ENCODE measurements at regions not wholly inside any gene's neighbourhood (a gene's known extent, or its start where the extent isn't known, plus 50 kb on each side); places are given as distances from the start of the nearest gene placed in this dataset.
A peak's percentile ranks its signal among the peaks of the same experiment; 100 is the strongest.
"Not testable (repeated sequence)": the region's sequence is repeated elsewhere in the genome, so short reads cannot be mapped to it uniquely, and the experiment has no call there.

DNA sequence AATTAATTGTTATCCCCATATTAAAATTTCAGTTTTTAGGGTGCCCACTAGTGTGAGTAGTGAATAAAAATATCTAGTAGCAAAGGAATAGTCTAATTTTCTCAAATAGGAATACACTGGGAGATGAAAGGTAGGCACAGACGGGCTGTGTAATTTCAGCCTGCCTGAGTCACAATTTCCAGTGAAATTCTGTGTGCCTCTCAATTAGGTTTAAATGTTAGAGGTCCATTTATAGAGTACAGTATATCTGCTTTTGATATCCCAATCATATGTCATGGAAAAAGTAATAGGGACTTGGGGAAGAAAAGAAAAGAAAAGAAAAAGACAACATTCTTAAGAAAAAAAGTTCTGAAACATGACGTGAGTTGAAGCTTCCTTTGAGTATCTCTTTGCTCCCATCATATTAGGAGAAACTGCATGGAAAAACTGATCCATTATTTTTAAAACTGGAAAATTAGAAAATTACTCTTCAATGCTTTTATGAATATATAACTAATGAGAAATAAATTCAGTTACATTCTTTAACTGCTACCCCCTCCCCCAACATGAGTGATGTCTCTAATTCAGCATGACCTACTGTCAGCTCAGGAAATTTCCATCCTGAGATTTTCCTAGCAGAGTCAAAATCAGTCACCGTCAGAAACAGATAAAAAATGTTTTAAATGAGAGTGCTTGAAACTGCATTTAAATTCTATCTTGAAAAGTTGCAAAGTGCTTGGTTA, 473.8 kb upstream of the HSF2 start:
- no peak for DNase-seq (ENCODE audit: low read depth)

DNA sequence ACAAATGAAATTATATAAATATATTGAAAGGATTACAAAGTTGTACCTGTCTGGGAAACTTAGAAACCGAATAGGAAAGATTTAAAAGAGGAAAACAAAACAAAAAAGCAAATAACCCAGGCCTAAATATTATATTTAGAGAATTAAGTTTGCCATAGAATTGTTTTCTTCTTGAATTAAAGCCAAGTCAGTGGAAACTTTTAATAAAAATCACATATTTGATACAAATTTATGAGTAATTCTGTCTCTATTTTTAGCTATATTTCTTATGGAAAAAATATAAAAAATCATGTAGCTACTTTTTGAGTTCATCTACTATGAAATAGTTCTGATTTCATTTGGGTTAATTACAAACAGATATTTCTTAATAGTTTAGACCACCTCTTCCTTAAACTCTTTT, 470.2 kb upstream of the HSF2 start:
- no peak for DNase-seq (ENCODE audit: low read depth)

DNA sequence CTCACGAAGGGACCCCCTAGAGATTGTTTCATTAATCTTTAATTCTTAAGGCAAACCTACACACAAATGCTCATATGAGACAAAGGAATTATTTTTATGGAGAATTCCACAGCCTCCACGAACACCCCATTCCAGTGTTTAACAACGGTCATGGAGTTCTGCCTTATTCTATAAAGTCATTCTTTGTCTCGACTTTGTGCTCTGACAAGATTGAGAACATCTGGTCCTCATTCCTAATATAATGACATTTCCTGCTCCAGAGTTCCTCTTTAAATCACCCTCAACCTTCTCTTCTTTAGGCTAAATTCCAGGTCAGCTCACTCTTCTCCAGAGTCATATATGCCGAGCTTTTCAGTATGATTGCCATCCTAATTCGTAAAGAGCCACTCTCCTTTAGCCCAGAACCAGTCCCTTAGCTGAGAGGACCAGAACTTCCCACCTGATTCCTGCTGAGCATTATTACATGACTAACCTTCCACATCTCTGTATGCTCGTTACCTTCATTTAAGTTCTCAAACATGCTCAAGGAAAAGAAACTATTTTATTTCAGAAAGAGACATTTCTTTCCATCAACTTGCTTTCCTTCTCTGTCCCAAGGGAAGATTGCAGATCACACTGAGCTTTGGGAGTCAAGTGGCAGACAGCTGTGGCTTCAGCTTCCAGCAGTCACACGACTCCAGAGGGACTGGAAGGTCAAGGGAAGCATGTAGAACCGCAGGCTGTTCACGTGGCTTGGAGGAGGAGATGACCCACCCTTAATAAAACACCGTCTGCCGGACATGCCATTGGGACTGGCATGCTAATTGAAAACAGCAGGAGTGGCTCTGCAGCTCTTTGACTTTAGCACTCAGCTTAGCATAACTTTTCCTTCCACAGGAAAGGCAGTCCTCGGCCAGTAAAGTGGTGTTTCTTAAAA, 467.1 kb upstream of the HSF2 start:
- peak; percentile 86 for DNase-seq (ENCODE audit: low read depth)

DNA sequence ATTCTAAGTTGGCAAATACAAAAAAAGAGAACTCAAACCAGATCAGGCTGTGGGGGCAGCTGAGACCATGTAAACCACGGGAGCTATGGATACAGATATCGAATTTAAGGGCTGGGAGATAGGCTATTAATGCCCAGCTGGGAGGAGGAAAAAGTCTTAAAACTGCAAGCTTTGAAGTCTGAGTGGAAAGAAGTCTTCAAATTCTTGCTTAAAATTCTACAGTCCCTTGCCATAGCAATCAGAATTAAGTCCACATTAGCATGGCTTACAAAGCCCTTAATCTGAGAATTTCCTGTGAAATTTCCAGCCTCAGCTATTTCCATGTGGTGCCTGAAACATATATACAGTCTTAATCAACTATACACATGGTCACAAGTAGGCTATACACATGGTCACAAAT, 465.0 kb upstream of the HSF2 start:
- DNase-seq (ENCODE audit: low read depth), result no peak

DNA sequence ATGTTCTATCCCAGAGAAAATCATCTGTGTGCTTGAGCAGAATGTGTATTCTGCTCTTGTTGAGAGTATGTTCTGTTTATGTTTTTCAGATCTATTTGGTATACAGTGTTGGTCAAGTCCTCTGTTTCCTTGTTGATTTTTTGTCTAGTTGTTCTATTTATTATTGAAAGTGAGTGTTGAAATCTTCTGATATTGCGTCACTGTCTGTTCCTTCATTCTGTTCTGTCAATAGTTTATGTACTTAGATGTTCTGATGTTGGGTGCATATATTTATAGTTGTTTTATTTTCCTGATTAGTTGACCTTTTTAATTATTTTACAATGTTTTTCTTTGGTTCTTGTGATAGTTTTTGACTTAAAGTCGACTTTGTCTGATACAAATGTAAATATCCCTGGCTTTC, 458.7 kb upstream of the HSF2 start:
- DNase-seq (ENCODE audit: low read depth), result peak; percentile 40

DNA sequence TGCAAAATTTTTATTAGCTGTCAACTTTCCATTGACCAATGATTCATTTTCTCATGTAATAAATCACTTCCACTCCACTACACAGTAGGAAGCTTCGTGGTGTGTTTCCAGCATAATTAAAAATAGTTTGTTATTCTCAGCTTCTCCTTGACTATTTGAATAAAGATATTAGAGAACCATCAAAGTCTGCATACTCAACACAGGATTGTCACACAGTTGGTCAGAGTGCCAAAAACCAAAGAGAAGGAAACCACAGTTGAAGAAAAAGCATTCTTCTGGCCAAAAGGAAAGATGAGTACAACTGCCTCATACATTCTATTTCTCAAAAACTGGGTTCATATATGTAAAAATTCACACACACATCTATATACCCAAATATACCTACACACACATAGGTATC, 455.1 kb upstream of the HSF2 start:
- DNase-seq (ENCODE audit: low read depth), result peak; percentile 21

DNA sequence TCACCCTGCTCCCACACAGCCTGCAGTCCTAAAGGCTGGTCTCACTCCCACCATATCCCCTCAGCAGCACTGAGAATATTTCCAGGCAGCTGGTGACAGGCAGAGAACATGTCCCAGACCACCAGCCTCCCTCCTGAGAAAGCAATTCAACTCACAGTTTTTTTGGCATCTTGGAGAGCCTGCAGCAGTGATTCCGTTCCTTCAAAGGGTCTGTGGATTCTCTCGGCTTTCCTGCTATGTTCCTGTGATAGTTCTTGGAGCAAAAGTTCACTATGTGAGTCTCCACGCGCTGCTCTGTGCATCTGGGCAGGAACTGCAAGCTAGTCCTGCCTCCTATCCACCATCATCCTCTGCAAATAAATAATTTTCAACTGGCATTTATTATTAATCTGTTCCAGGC, 448.3 kb upstream of the HSF2 start:
- DNase-seq (ENCODE audit: low read depth), result no peak

DNA sequence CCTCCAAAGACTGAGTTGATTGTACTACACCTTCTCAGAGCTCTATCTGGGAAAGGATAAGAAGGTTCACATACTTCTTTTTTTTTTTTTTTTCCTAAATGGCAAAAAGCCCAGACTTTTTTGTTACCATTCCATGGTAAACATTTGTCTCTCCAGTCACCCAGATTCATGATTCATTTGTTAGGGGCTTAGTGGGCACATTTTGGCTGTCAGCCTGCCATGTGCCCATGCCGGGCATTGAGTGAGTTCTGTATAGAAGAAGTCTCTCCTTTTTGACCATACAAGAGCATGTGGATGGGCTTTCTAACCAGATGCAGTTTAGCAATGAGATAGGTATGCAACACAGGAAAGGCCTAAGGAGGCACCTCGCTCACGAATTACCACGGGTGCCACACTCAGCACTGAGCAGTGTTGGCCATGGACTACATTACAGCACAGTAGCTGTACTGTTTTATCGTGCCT, 447.5 kb upstream of the HSF2 start:
- peak; percentile 77 for DNase-seq (ENCODE audit: low read depth)

DNA sequence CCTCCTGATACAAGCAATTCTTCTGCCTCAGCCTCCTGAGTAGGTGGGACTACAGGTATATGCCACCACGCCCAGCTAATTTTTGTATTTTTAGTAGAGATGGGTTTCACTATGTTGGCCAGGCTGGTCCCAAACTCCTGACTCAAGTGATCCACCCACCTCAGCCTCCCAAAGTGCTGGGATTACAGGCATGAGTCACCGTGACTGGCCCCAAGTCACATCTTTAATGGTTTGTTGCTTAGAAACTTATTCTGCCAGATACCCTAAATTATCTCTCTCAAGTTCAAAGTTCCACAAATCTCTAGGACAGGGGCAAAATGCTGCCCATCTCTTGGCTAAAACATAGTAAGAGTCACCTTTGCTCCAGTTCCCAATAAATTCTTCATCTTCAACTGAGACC, 444.1 kb upstream of the HSF2 start:
- DNase-seq (ENCODE audit: low read depth), result not testable (repeated sequence)

DNA sequence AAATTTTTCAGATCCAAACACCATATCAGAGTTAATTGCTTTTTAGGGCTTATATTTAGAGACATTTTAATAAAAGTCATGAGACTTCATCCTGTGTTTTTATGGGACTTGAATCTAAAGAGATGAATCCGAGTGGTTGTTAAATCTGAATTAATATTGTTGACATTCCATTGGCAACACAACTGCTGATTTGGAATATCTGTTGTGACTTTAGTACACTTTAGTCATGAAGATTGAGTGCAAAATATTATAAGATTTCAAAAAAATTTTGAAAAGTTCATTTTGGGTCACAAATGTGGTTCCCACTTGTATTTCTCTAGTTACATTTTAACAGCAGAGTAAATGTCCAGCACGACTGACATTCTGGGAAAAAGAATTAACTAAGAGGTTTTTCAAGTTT, 442.7 kb upstream of the HSF2 start:
- no peak for DNase-seq (ENCODE audit: low read depth)

DNA sequence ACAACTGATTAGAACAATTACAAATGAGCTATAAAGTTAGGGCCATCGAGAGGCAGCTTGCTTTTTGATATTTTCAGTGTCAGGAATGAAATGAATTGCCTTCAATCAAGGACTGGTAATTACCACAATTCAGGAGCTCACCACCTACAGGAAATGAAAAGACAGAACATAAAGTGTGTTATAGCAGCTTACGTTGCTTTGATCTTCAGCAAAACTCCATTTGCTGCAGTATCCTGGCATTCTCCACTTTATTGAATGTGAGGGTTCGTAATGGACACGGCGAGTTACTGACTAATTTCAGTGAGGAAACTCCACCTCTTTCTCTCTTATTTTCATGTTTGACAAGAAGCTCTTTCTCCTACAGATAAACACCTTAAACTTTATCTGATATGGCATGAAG, 440.0 kb upstream of the HSF2 start:
- DNase-seq (ENCODE audit: low read depth), result no peak

DNA sequence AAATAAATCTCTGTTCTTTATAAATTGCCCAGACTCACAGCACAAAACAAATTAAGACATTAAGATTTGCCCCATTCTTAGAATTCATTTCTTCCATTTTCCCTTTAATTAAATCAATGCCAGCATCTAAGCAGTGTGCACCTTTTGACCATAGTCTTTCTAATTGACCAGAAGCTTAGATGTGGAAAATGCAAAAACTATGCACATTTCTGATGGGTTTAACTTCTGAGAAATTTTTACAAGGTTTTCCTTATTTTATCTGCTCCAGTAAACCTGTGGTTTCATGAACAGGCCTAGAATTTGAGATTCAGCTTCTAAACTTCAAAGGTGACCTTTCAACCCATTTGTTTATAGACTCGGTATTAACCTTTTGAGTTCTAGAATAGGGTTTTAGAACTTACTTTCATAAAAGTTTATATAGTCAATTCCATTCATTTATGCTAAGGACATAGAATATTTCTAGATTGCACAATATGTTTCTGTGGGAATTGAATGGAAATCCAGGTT, 437.8 kb upstream of the HSF2 start:
- no peak for DNase-seq (ENCODE audit: low read depth)

DNA sequence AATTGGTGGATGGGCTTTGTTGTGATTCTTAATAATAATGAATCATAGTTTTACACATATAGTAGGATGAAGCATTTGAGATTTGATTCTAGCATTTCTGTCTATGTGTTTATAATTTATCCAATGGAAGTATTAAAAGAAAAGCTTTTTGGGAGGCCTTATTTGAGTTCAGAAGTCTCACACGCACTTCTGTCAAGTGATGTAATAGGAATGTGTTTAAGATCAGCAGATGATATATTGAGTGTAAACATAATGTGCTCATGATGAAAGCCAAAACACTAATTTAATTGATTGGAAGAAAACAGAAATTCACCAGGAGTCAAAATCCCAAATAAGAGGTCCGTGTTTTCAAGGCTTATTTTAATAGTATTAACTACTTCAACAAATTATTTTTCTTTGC, 435.6 kb upstream of the HSF2 start:
- DNase-seq (ENCODE audit: low read depth), result no peak

DNA sequence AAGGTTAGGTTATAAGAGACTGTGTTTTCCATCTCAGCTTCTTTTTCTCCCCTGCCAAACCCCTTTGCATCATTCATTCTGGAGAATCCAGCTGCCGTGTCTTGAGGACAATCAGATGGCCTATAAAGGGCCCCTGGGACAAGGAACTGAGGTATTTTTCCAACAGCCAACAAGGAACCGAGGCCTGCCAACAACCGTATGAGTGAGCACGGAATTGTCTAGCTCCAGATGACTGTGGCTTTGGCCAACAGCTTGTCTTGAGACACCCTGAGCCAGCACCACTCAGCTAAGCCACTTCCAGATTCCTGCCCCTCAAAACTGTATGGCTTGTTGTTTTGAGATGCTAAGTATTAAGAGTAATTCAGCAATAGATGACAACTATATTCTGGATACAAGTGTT, 433.7 kb upstream of the HSF2 start:
- no peak for DNase-seq (ENCODE audit: low read depth)

DNA sequence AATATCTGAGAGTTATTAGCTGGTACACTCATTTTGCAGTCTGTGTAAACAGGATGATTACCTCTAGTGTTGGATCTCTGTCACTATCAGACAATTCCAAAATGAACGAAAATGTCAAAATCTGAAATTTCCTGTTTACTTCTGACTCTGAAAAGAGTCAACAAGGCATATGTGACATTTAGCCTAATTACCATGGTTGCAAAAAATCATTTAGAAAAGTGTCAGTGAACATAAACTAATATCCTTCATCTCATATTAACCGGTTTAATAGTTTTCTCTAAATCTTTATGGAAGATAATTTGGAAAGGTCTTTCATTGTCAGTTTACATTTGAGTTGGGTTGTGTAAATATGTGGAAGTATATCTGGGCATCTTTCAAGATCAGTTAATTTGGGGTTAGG, 431.8 kb upstream of the HSF2 start:
- no peak for DNase-seq (ENCODE audit: low read depth)

DNA sequence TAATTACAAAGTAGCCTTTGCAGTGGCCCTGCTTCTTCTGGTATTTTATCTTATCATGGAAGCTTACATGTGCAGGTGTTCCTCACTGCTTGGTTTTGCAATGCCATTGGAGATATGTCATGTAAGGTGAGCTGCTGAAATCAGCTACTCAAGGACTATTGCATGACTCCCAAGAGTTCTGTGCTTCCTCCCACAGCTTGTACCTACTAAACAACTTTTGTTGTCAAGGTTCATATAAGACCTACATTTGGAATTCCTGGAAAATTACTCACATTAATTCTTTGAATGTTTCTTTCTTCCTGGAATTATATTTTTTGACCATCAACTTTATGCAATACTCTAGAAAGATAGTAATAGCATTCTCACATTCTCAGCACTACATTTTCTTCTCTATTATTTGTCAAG, 427.5 kb upstream of the HSF2 start:
- DNase-seq (ENCODE audit: low read depth), result peak; percentile 75

DNA sequence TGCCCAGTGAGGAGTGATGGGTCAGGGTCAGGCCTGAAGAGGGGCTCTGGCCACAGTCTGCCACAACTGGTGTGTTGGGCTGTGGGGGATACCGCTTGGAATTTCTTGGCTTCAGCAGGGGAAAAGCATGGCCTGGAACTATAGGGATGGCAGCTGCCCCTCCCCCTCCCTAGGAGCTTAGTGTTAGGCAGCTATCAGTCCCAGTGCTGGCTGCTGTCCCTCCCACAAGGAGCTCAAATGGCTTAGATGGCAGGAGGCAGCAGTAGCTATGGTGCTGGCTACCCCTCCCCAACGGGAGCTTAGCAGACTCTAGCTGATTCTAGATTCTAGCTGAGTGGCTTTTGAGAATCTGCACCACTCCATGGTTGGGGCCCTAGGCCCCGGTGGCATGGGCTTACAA, 414.5 kb upstream of the HSF2 start:
- DNase-seq (ENCODE audit: low read depth), result no peak

DNA sequence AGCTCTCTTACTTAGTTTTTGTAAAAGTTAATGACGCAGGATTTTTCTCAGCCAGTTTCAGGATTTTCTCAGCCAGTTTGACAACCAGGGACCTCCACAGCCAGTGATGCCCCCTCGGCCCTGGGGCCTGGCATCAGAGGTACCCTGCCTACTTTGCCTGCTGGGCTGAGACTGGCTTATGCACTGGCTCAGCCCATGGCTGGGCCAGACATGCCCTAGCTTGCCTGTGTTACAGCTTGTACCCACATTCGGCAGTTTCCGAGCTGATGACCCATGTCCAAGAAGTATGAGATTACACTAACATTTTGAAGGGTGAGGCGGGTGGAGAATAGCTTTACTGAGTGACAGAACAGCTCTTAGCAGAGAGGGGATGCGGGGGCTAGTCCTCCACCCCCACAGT, 406.1 kb upstream of the HSF2 start:
- DNase-seq (ENCODE audit: low read depth), result no peak

DNA sequence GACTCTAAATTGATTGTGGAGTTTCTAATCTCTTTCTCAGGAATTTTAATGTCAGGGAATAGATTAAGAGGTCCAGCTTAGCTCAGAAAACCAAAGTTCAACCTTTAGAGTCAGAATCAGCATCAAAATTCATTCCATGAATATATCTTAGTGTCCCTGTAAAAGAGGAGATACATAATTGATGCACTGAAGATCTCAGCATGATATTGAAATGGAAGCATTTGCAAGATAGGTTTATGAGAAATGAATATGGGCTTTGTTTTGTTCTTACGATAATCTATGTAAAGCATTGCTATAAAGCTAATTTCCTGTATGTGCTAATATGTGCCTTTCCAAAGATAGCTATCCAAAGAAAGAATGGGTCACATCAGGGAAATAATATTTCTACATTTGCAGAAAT, 404.5 kb upstream of the HSF2 start:
- DNase-seq (ENCODE audit: low read depth), result no peak

DNA sequence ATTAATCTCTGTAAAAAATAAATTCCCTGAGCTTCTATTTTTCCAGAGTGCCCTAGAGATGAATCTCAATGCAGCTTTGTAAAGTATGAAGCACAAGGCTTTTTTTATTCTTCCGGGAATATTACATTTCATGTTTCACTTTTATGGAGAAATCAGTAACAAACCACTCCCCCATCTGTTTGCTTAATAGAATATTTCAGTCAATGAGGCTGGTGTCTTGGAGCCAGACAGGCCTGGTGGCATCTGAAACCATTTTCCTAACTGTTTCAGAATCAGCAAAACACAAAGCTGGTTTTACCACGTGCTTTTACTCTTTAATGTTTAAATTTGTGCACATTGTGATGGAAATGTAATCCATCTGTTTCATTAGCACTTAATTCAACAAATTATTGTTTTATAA, 400.8 kb upstream of the HSF2 start:
- no peak for DNase-seq (ENCODE audit: low read depth)

DNA sequence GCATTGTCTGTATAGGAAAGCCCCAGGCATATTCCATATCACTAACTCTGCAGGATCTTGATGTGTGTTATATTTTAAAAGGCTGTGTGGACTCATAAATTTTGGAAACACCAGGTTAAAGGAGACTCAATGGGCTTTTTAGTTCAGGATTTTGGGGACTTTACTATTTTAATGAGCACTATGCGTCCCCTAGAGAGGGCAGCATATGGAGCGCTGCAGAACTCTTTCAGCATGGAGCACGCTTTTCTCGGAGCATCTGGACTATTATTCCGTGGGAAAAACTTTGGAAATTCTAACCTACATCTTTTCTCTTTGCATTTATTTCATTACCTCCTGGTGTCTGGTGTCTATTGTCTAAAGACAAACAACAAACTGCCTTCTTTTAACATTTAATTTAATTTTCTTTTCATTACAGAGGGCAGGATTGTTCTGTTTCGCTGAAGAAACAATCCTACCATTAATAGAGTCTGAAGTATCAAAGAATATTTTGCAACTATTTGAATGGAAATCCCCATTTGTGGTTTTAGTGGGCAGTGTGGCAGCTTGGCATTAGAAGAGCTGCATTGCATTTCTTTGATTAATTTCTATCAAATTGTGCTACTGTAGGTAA, 399.9 kb upstream of the HSF2 start:
- no peak for DNase-seq (ENCODE audit: low read depth)

DNA sequence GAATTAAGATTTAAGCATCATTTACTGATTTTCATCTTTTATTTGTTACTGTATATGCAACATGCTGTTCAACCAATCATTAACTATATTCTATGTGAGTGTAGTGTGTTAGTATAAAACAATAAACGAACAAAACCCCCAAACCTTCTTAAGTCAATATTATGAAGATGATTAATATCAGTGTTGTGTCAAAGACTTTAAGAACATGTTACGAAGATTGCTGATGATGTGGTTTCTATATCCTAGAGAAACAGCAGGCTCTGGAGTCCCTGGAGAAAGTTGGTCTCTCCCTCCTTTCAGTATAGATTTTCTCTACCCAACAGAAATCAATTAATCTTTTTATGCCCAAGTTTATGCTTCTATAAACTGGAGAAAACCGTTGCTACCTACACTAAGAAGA, 393.8 kb upstream of the HSF2 start:
- DNase-seq (ENCODE audit: low read depth), result no peak

DNA sequence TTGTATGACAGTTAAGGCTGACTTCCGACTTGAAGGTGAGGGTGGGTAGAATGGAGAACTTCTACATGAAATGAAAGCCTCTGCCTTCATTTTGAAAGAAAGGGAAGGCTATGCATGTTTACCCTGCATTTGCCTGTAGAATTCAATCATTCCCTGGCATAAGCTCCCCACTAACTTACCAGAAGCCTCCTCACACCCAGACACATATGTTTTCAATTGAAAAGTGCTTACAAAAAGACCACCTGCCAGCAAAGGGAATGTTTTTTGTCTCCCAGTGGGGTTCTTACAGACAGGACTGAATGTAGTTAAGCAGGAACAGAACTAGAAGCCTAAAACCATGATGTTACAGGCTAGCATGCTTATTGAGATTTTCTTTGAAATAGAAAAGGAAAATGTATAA, 392.1 kb upstream of the HSF2 start:
- DNase-seq (ENCODE audit: low read depth), result no peak
